ENCODE measurements at regions not wholly inside any gene's neighbourhood (a gene's known extent, or its start where the extent isn't known, plus 50 kb on each side); places are given as distances from the start of the nearest gene placed in this dataset.
"Not testable (repeated sequence)": the region's sequence is repeated elsewhere in the genome, so short reads cannot be mapped to it uniquely, and the experiment has no call there.

DNA sequence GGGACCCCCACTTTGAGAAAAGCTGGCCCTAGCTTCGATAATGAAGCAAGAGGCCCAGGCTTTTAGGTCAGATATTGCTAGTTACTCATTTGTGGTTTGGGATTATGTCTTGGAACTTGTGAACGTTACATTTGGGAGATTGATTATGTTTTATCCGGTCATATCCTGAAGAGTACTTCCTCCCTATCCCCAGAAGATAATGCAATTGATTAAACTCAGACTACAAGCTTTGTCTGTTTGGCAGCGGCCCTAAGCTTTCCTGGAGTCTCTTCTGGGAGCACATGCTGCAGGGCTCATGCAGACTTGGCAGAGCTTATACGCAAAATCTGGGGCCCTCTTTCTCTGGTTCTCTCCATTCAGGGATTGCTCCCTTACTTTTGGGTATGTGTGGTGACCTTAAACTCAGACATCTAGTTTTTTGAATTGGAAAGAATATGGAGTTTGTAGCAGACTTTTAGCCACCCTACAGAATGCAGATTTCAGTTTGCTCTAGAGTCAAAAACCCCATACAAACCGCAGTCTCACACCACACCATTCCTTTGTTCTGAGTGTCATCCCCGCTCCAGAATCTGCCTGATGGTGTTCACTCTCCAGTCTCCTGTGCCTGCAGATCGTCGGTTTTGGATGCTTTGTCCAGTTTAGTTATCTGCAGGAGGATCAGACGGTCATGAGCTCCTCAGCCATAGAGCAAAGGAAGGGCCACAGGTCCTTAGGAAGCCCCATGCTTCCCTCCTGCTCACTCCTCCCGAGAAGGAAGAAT is 449.5 kb upstream of the TRPC7 start:
- H3K4me1 ChIP-seq (ENCODE audit: insufficient read depth, low read length, poor library complexity, severe bottlenecking) = no peaks in the 10 kb centered on the region
- H3K4me3 ChIP-seq (ENCODE audit: low read length, poor library complexity, severe bottlenecking) = no peak overlapping the region
- H3K9me2 ChIP-seq (replicated peaks; ENCODE audit: low read depth, low read length) = no peaks in the 10 kb centered on the region
- no peak overlapping the region for H3K4me2 ChIP-seq (ENCODE audit: low read depth, low read length, poor library complexity, severe bottlenecking)
- H2AFZ ChIP-seq (ENCODE audit: low read length) = no peak overlapping the region
- H3K36me3 ChIP-seq (ENCODE audit: insufficient read depth, low read length) = no peaks in the 10 kb centered on the region
- TF ChIP-seq CTCF (conservative IDR thresholded peaks at IDR 0.05; ENCODE audit: low read length) = no peak
- no peak for TF ChIP-seq EZH2phosphoT487 (IDR thresholded peaks at IDR 0.05; ENCODE audit: borderline replicate concordance)
- H3K9me3 ChIP-seq (ENCODE audit: insufficient read depth, low read depth, low read length) = no peaks in the 10 kb centered on the region
- no peaks in the 10 kb centered on the region for H3K79me2 ChIP-seq (ENCODE audit: insufficient read depth, low read length)
- no peaks in the 10 kb centered on the region for H4K20me1 ChIP-seq (ENCODE audit: insufficient read depth, low read length, poor library complexity, severe bottlenecking)
- no peaks in the 10 kb centered on the region for H3K27me3 ChIP-seq (ENCODE audit: insufficient read depth, low read length, poor library complexity, severe bottlenecking)
- no peak overlapping the region for H3K9ac ChIP-seq (ENCODE audit: low read depth, low read length, poor library complexity, severe bottlenecking)
- no peaks in the 10 kb centered on the region for H3F3A ChIP-seq (ENCODE audit: low read depth)

- H4K20me1 ChIP-seq (ENCODE audit: insufficient read depth, low read length, poor library complexity, severe bottlenecking); H3K79me2 ChIP-seq (ENCODE audit: insufficient read depth, low read length): not testable (repeated sequence)
These were observed 446.9 kb upstream of the TRPC7 start for GRCh38 chr5:136812270-136812669.

DNA sequence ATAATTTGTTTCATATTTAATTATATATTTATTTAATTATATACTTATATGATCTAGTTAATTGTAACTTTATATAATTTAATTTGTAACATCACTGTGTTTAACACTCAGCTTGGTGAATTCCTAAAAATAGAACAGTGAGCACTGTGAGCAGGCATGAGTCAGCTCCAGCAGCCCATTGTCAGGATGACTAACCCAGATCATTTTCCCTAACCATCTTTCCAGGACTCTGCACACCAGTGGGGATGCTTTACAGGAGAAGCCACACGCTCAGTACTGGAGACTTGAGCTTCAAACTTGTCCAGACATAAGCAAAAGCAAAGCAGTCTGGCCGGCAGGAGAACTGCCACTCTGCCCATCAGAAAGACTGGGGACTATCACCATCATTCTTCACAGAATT is 446.2 kb upstream of the TRPC7 start:
- peaks cover 3% of the 10 kb centered on the region for H3K4me1 ChIP-seq (ENCODE audit: insufficient read depth, low read length, poor library complexity, severe bottlenecking)
- H3K36me3 ChIP-seq (ENCODE audit: insufficient read depth, low read length) = no peaks in the 10 kb centered on the region
- no peaks in the 10 kb centered on the region for H3K9me3 ChIP-seq (ENCODE audit: insufficient read depth, low read depth, low read length)
- TF ChIP-seq CTCF (conservative IDR thresholded peaks at IDR 0.05; ENCODE audit: low read length) (no peak), EZH2phosphoT487 (IDR thresholded peaks at IDR 0.05; ENCODE audit: borderline replicate concordance) (no peak)
- no peaks in the 10 kb centered on the region for H3K79me2 ChIP-seq (ENCODE audit: insufficient read depth, low read length)
- no peaks in the 10 kb centered on the region for H3K27me3 ChIP-seq (ENCODE audit: insufficient read depth, low read length, poor library complexity, severe bottlenecking)
- H3K4me3 ChIP-seq (ENCODE audit: low read length, poor library complexity, severe bottlenecking) = no peak overlapping the region
- no peak overlapping the region for H2AFZ ChIP-seq (ENCODE audit: low read length)
- no peaks in the 10 kb centered on the region for H3K9me2 ChIP-seq (replicated peaks; ENCODE audit: low read depth, low read length)
- H4K20me1 ChIP-seq (ENCODE audit: insufficient read depth, low read length, poor library complexity, severe bottlenecking) = no peaks in the 10 kb centered on the region
- H3K4me2 ChIP-seq (ENCODE audit: low read depth, low read length, poor library complexity, severe bottlenecking) = no peak overlapping the region
- no peaks in the 10 kb centered on the region for H3F3A ChIP-seq (ENCODE audit: low read depth)
- no peak overlapping the region for H3K9ac ChIP-seq (ENCODE audit: low read depth, low read length, poor library complexity, severe bottlenecking)

More at GRCh38 chr5:136812270-136812669, 446.9 kb upstream of the TRPC7 start:
- H3K4me2 ChIP-seq (ENCODE audit: low read depth, low read length, poor library complexity, severe bottlenecking); H3K4me3 ChIP-seq (ENCODE audit: low read length, poor library complexity, severe bottlenecking); H3K9me2 ChIP-seq (replicated peaks; ENCODE audit: low read depth, low read length); H3K4me1 ChIP-seq (ENCODE audit: insufficient read depth, low read length, poor library complexity, severe bottlenecking); H3F3A ChIP-seq (ENCODE audit: low read depth); H3K36me3 ChIP-seq (ENCODE audit: insufficient read depth, low read length); H3K9ac ChIP-seq (ENCODE audit: low read depth, low read length, poor library complexity, severe bottlenecking); H3K9me3 ChIP-seq (ENCODE audit: insufficient read depth, low read depth, low read length); H3K27me3 ChIP-seq (ENCODE audit: insufficient read depth, low read length, poor library complexity, severe bottlenecking); H2AFZ ChIP-seq (ENCODE audit: low read length): not testable (repeated sequence)

- no peak overlapping the region for H3K4me2 ChIP-seq (ENCODE audit: low read depth, low read length, poor library complexity, severe bottlenecking)
These were observed 445.7 kb upstream of the TRPC7 start for GRCh38 chr5:136811086-136811485.

More at GRCh38 chr5:136811086-136811485, 445.7 kb upstream of the TRPC7 start:
- H4K20me1 ChIP-seq (ENCODE audit: insufficient read depth, low read length, poor library complexity, severe bottlenecking) = no peaks in the 10 kb centered on the region
- no peaks in the 10 kb centered on the region for H3K9me3 ChIP-seq (ENCODE audit: insufficient read depth, low read depth, low read length)
- no peaks in the 10 kb centered on the region for H3K79me2 ChIP-seq (ENCODE audit: insufficient read depth, low read length)
- H3F3A ChIP-seq (ENCODE audit: low read depth) = no peaks in the 10 kb centered on the region
- no peak overlapping the region for H3K9ac ChIP-seq (ENCODE audit: low read depth, low read length, poor library complexity, severe bottlenecking)
- H3K4me1 ChIP-seq (ENCODE audit: insufficient read depth, low read length, poor library complexity, severe bottlenecking) = peaks cover 3% of the 10 kb centered on the region
- H3K36me3 ChIP-seq (ENCODE audit: insufficient read depth, low read length) = no peaks in the 10 kb centered on the region
- H3K27me3 ChIP-seq (ENCODE audit: insufficient read depth, low read length, poor library complexity, severe bottlenecking) = no peaks in the 10 kb centered on the region
- H3K9me2 ChIP-seq (replicated peaks; ENCODE audit: low read depth, low read length) = no peaks in the 10 kb centered on the region
- H2AFZ ChIP-seq (ENCODE audit: low read length) = no peak overlapping the region
- no peak overlapping the region for H3K4me3 ChIP-seq (ENCODE audit: low read length, poor library complexity, severe bottlenecking)
- TF ChIP-seq EZH2phosphoT487 (IDR thresholded peaks at IDR 0.05; ENCODE audit: borderline replicate concordance) (no peak), CTCF (conservative IDR thresholded peaks at IDR 0.05; ENCODE audit: low read length) (no peak)

All from Loucy (cell line).